H9 (cell line): ENCODE measurements at regions not wholly inside any gene's neighbourhood (a gene's known extent, or its start where the extent isn't known, plus 50 kb on each side); places are given as distances from the start of the nearest gene placed in this dataset.

Source experiments
- DNase-seq: peaks from one replicate; pipeline ENCODE4 v3.0.0-alpha.2; 2017
- H2AFZ ChIP-seq: one replicate; pipeline ENCODE4 v1.6.1; 2013; ENCODE audit warnings: mild to moderate bottlenecking, low read length, control low read depth, moderate library complexity
- H2AK5ac ChIP-seq: 2 replicates; pipeline ENCODE4 v1.6.1; 2013; ENCODE audit warnings: low read length, control low read depth, mixed read lengths; ENCODE audit not compliant: insufficient read length
- H2BK120ac ChIP-seq: one replicate; pipeline ENCODE4 v1.6.1; 2013; ENCODE audit warnings: low read depth, mild to moderate bottlenecking, low read length, control low read depth, inconsistent platforms; ENCODE audit not compliant: poor library complexity, severe bottlenecking
- H2BK12ac ChIP-seq: 2 replicates; pipeline ENCODE4 v1.6.1; 2013; ENCODE audit warnings: low read length, control low read depth, mixed read lengths, low read depth; ENCODE audit not compliant: insufficient read length
- H2BK15ac ChIP-seq: 2 replicates; pipeline ENCODE4 v1.6.1; 2013; ENCODE audit warnings: low read depth, low read length, control low read depth
- H2BK20ac ChIP-seq: one replicate; pipeline ENCODE4 v1.6.1; 2013; ENCODE audit warnings: low read depth, mild to moderate bottlenecking, low read length, control low read depth, inconsistent platforms; ENCODE audit not compliant: poor library complexity, severe bottlenecking
- H2BK5ac ChIP-seq: 2 replicates; pipeline ENCODE4 v1.6.1; 2013; ENCODE audit warnings: low read length, control low read depth, mixed read lengths; ENCODE audit not compliant: insufficient read length
- H3K14ac ChIP-seq: 2 replicates; pipeline ENCODE4 v1.6.1; 2013; ENCODE audit warnings: low read length, control low read depth; ENCODE audit not compliant: insufficient read depth
- H3K18ac ChIP-seq: 2 replicates; pipeline ENCODE4 v1.6.1; 2013; ENCODE audit warnings: low read depth, mild to moderate bottlenecking, mixed read lengths, low read length, control low read depth; ENCODE audit not compliant: insufficient read length
- H3K23ac ChIP-seq: 2 replicates; pipeline ENCODE4 v1.6.1; 2013; ENCODE audit warnings: low read length, control low read depth, mixed read lengths, low read depth; ENCODE audit not compliant: insufficient read length
- H3K23me2 ChIP-seq: 2 replicates; pipeline ENCODE4 v1.6.1; 2013; ENCODE audit warnings: low read depth, mild to moderate bottlenecking, mixed read lengths, low read length, control low read depth; ENCODE audit not compliant: insufficient read length, poor library complexity, severe bottlenecking
- H3K27ac ChIP-seq: 2 replicates; pipeline ENCODE4 v1.5.1; 2013; ENCODE audit warnings: low read length, control low read depth, mixed read lengths, low read depth; ENCODE audit not compliant: insufficient read length
- H3K27me3 ChIP-seq: 2 replicates; pipeline ENCODE4 v1.6.1; 2013; ENCODE audit warnings: low read length, control low read depth, inconsistent platforms; ENCODE audit not compliant: insufficient read depth
- H3K4ac ChIP-seq: 2 replicates; pipeline ENCODE4 v1.6.1; 2013; ENCODE audit warnings: low read depth, mild to moderate bottlenecking, control low read depth, inconsistent platforms, low read length, moderate library complexity
- H3K4me1 ChIP-seq: 2 replicates; pipeline ENCODE4 v1.6.1; 2013; ENCODE audit warnings: low read length, control low read depth, inconsistent platforms; ENCODE audit not compliant: insufficient read depth
- H3K4me2 ChIP-seq: 2 replicates; pipeline ENCODE4 v1.6.1; 2013; ENCODE audit warnings: low read length, control low read depth, mixed read lengths; ENCODE audit not compliant: insufficient read length, insufficient read depth
- H3K56ac ChIP-seq: 2 replicates; pipeline ENCODE4 v1.6.1; 2013; ENCODE audit warnings: low read depth, mild to moderate bottlenecking, mixed read lengths, low read length, control low read depth; ENCODE audit not compliant: insufficient read length
- H3K79me1 ChIP-seq: 2 replicates; pipeline ENCODE4 v1.6.1; 2013; ENCODE audit warnings: low read depth, mild to moderate bottlenecking, moderate library complexity, low read length, control low read depth, inconsistent platforms; ENCODE audit not compliant: insufficient read depth, poor library complexity, severe bottlenecking
- H3K79me2 ChIP-seq: 2 replicates; pipeline ENCODE4 v1.6.1; 2013; ENCODE audit warnings: low read length, control low read depth, inconsistent platforms; ENCODE audit not compliant: insufficient read depth
- H3K9ac ChIP-seq: 2 replicates; pipeline ENCODE4 v1.6.1; 2013; ENCODE audit warnings: low read length, control low read depth, mixed read lengths; ENCODE audit not compliant: insufficient read length; ENCODE audit errors: extremely low read depth
- H3K9me3 ChIP-seq: one replicate; pipeline ENCODE4 v1.6.1; 2013; ENCODE audit warnings: low read depth, low read length, inconsistent platforms; ENCODE audit not compliant: control insufficient read depth
- H3T11ph ChIP-seq: one replicate; pipeline ENCODE4 v1.6.1; 2013; ENCODE audit warnings: mild to moderate bottlenecking, low read length, control low read depth, inconsistent platforms
- H4K20me1 ChIP-seq: one replicate; pipeline ENCODE4 v1.6.1; 2013; ENCODE audit not compliant: control insufficient read depth, insufficient read length, insufficient read depth
- H4K5ac ChIP-seq: 2 replicates; pipeline ENCODE4 v1.6.1; 2013; ENCODE audit warnings: low read depth, mild to moderate bottlenecking, mixed read lengths, low read length, control low read depth; ENCODE audit not compliant: insufficient read length
- H4K8ac ChIP-seq: replicated peaks from 2 replicates; pipeline ENCODE4 v1.6.1; 2013; ENCODE audit warnings: low read length, control low read depth, mixed read lengths, low read depth; ENCODE audit not compliant: insufficient read length
- H4K91ac ChIP-seq: 2 replicates; pipeline ENCODE4 v1.6.1; 2013; ENCODE audit warnings: low read depth, mild to moderate bottlenecking, moderate library complexity, mixed read lengths, low read length, control low read depth; ENCODE audit not compliant: insufficient read length
- H3K27ac Mint-ChIP-seq, 3 experiments: 2 replicates in 2 of 3; 3 replicates in 1 of 3; pipeline ENCODE4 v1.8.0; 2020 to 2021; ENCODE audit warnings: mixed read lengths in 3 of 3, mild to moderate bottlenecking in 1 of 3, moderate library complexity in 1 of 3
- H3K27me3 Mint-ChIP-seq: 2 replicates; pipeline ENCODE4 v1.8.0; 2021; ENCODE audit warnings: low read depth, mild to moderate bottlenecking, moderate library complexity, mixed read lengths
- H3K36me3 Mint-ChIP-seq, 3 experiments: 2 replicates in 2 of 3; 3 replicates in 1 of 3; pipeline ENCODE4 v1.8.0; 2020 to 2021; ENCODE audit warnings: low read depth in 3 of 3, mixed read lengths in 3 of 3; ENCODE audit not compliant: insufficient read depth in 1 of 3
- H3K4me1 Mint-ChIP-seq, 2 experiments: 2 replicates each; pipeline ENCODE4 v1.8.0; 2020; ENCODE audit warnings: mixed read lengths in 2 of 2
- H3K4me3 Mint-ChIP-seq, 2 experiments: 2 replicates in 1 of 2; 3 replicates in 1 of 2; pipeline ENCODE4 v1.8.0; 2020 to 2021; ENCODE audit warnings: mild to moderate bottlenecking in 2 of 2, mixed read lengths in 2 of 2, moderate library complexity in 1 of 2
- H3K9me3 Mint-ChIP-seq, 2 experiments: 2 replicates in 1 of 2; 3 replicates in 1 of 2; pipeline ENCODE4 v1.8.0; 2020; ENCODE audit warnings: mild to moderate bottlenecking in 2 of 2, mixed read lengths in 2 of 2, moderate library complexity in 1 of 2
- CTCF ChIP-seq: fragments of 200-600 bp; sonication (generic); conservative IDR thresholded peaks from 3 replicates; pipeline ENCODE4 v1.8.0; 2021; ENCODE audit warnings: antibody characterized with exemption, mild to moderate bottlenecking
- whole genome bisulfite sequencing: extraction: QIAGEN DNeasy Blood & Tissue Kit; methylation state at CpG from one replicate; pipeline ENCODE4 v1.1.7; 2013; ENCODE audit warnings: missing lambda C conversion rate, low lambda C conversion rate, mixed read lengths; ENCODE audit not compliant: insufficient read length; ENCODE audit errors: extremely low coverage; 5-methylcytosine and 5-hydroxymethylcytosine counted together

- no peaks in the 10 kb centered on the region; the same call in 1 of the 2 replicates for H3K27me3 Mint-ChIP-seq
- no peak for DNase-seq
These were observed 119.6 kb upstream of the ATP10A start for GRCh38 chr15:25982736-25983135.

More at GRCh38 chr15:25982736-25983135, 119.6 kb upstream of the ATP10A start:
- no peak for TF ChIP-seq CTCF
- Histone ChIP-seq H3K14ac (no peak overlapping the region), H2AK5ac (no peak overlapping the region), H3K18ac (no peak overlapping the region), H3K79me2 (no peaks in the 10 kb centered on the region), H4K20me1 (no peaks in the 10 kb centered on the region), H2BK15ac (no peak overlapping the region), H4K91ac (no peak overlapping the region), H3K56ac (no peak overlapping the region), H4K8ac (no peak overlapping the region), H2BK12ac (no peak overlapping the region), H2AFZ (no peak overlapping the region), H3K27ac (no peak overlapping the region), H3K27me3 (no peaks in the 10 kb centered on the region), H2BK120ac (no peak overlapping the region), H4K5ac (no peak overlapping the region), H3T11ph (no peak overlapping the region), H3K9ac (no peak overlapping the region), H3K4me2 (no peak overlapping the region), H3K4me1 (peaks cover 3% of the 10 kb centered on the region; the same call in 1 of the 2 replicates), H3K23me2 (no peaks in the 10 kb centered on the region), H3K9me3 (no peaks in the 10 kb centered on the region), H2BK5ac (no peak overlapping the region), H2BK20ac (no peak overlapping the region), H3K4ac (no peak overlapping the region), H3K23ac (no peak overlapping the region), H3K79me1 (no peaks in the 10 kb centered on the region)
- peaks cover 0 to 17% (median 0%) of the 10 kb centered on the region in 3 experiments; a peak in 2 of 7 replicates for H3K36me3 Mint-ChIP-seq
- no CpG with 5 or more reads among the region's 6 CpGs for WGBS
- no peak overlapping the region for H3K4me3 Mint-ChIP-seq
- H3K9me3 Mint-ChIP-seq: peaks cover 2 to 7% of the 10 kb centered on the region in 2 experiments; a peak in 2 of 5 replicates
- H3K27ac Mint-ChIP-seq: no peak overlapping the region
- H3K4me1 Mint-ChIP-seq: peaks cover 58 to 66% of the 10 kb centered on the region in 2 experiments
